HCT116 (cell line): ENCODE measurements at regions not wholly inside any gene's neighbourhood (a gene's known extent, or its start where the extent isn't known, plus 50 kb on each side); places are given as distances from the start of the nearest gene placed in this dataset.

ENCODE experiments used
- ATAC-seq: fragments of 200-7000 bp; cut with Tn5 transposase; 2 replicates; pipeline ENCODE4 v1.9.1; 2020; ENCODE audit warnings: mild to moderate bottlenecking, moderate library complexity
- BruUV-seq: library from RNA; stranded (reverse); fragments of 400-500 nt; replicated peaks from 2 replicates; lab custom pipeline; 2021; lab: Mats Ljungman, UMichigan
- CTCF ChIA-PET: fragments of 300-600 bp; sonication (Branson Sonifier 250); formaldehyde crosslinking; loops from one replicate; lab custom pipeline; 2021; ENCODE audit warnings: antibody characterized with exemption; lab: Charles Lee
- POLR2A ChIA-PET: fragments of 300-600, 350-600 bp; sonication (Branson Sonifier 250); formaldehyde crosslinking; loops from one replicate; lab custom pipeline; 2021; ENCODE audit warnings: antibody characterized with exemption; lab: Charles Lee
- RAD21 ChIA-PET, 2 experiments: fragments of 300-600 bp; sonication (Branson Sonifier 250); formaldehyde crosslinking; loops; one replicate each; lab custom pipeline; 2023; ENCODE audit warnings: low total read pairs in 2 of 2; ENCODE audit not compliant: uncharacterized antibody in 2 of 2, unreplicated experiment in 2 of 2, low non-redundant PET in 1 of 2; lab: Charles Lee
- DNase-seq: peaks from one replicate; pipeline ENCODE4 v3.0.0-alpha.2; 2010; ENCODE audit warnings: low read depth, low spot score
- H2AFZ ChIP-seq: fragments of 200-600 bp; shearing (Covaris generic), sonication (generic); 2 replicates; pipeline ENCODE4 v1.6.1; 2017; ENCODE audit warnings: low read depth, mixed run types, mixed read lengths, antibody characterized with exemption, low read length; ENCODE audit not compliant: poor library complexity, severe bottlenecking
- H3K27ac ChIP-seq: 2 replicates; pipeline ENCODE4 v1.5.1; 2012; ENCODE audit warnings: low read depth, low read length
- H3K27me3 ChIP-seq: fragments of 200-600 bp; sonication (generic); 2 replicates; pipeline ENCODE4 v1.6.1; 2016; ENCODE audit warnings: mixed run types, low read length, mixed read lengths; ENCODE audit not compliant: insufficient read depth
- H3K36me3 ChIP-seq, 2 experiments: fragments of 200-500 bp in 1 of 2; fragments of 200-600 bp in 1 of 2; sonication (Bioruptor generic) in 1 of 2; sonication (generic) in 1 of 2; 2 replicates each; pipeline versions ENCODE4 v1.5.1 to v1.6.1; 2014 to 2016; ENCODE audit warnings: low read length in 2 of 2, inconsistent platforms in 1 of 2, mixed read lengths in 1 of 2, mixed run types in 1 of 2; ENCODE audit not compliant: insufficient read depth in 2 of 2, control insufficient read depth in 1 of 2
- H3K4me1 ChIP-seq, 2 experiments: fragments of 200-600 bp in 1 of 2; sonication (generic) in 1 of 2; 2 replicates each; pipeline versions ENCODE4 v1.5.1 to v1.6.1; 2012 to 2017; ENCODE audit warnings: low read length in 2 of 2, inconsistent platforms in 1 of 2, mild to moderate bottlenecking in 1 of 2, mixed read lengths in 1 of 2, mixed run types in 1 of 2, moderate library complexity in 1 of 2; ENCODE audit not compliant: insufficient read depth in 2 of 2, control insufficient read depth in 1 of 2
- H3K4me2 ChIP-seq: fragments of 200-600 bp; sonication (generic); 2 replicates; pipeline ENCODE4 v1.6.1; 2017; ENCODE audit warnings: mixed run types, low read length, mixed read lengths
- H3K4me3 ChIP-seq, 2 experiments: fragments of 200-600 bp in 1 of 2; sonication (generic) in 1 of 2; replicated peaks in 1 of 2; 2 replicates each; pipeline ENCODE4 v1.5.1; 2011 to 2016; ENCODE audit warnings: low read length in 2 of 2, control low read depth in 1 of 2, low read depth in 1 of 2, mild to moderate bottlenecking in 1 of 2, mixed read lengths in 1 of 2, mixed run types in 1 of 2
- H3K79me2 ChIP-seq: fragments of 200-600 bp; sonication (generic); 2 replicates; pipeline ENCODE4 v1.6.1; 2017; ENCODE audit warnings: mild to moderate bottlenecking, mixed run types, low read length, moderate library complexity, mixed read lengths; ENCODE audit not compliant: insufficient read depth
- H3K9ac ChIP-seq: fragments of 200-600 bp; sonication (generic); 2 replicates; pipeline ENCODE4 v1.6.1; 2016; ENCODE audit warnings: low read length, mixed read lengths
- H3K9me2 ChIP-seq: fragments of 200-600 bp; sonication (generic), shearing (Covaris generic); 2 replicates; pipeline ENCODE4 v1.6.1; 2017; ENCODE audit warnings: mixed run types, mild to moderate bottlenecking, moderate library complexity; ENCODE audit not compliant: insufficient read depth
- H3K9me3 ChIP-seq, 2 experiments: fragments of 200-500 bp in 1 of 2; fragments of 200-600 bp in 1 of 2; sonication (Bioruptor generic) in 1 of 2; sonication (generic) in 1 of 2; 2 replicates each; pipeline ENCODE4 v1.6.1; 2014 to 2017; ENCODE audit warnings: low read length in 2 of 2, mixed read lengths in 2 of 2, inconsistent platforms in 1 of 2, low read depth in 1 of 2, mild to moderate bottlenecking in 1 of 2, mixed run types in 1 of 2, moderate library complexity in 1 of 2; ENCODE audit not compliant: control insufficient read depth in 1 of 2, insufficient read depth in 1 of 2
- H4K20me1 ChIP-seq: fragments of 200-600 bp; sonication (generic), shearing (Covaris generic); 2 replicates; pipeline ENCODE4 v1.6.1; 2017; ENCODE audit warnings: mixed run types, mild to moderate bottlenecking, moderate library complexity; ENCODE audit not compliant: insufficient read depth
- ELF1 ChIP-seq: IDR thresholded peaks from 2 replicates; pipeline ENCODE4 v1.6.1; 2012; ENCODE audit warnings: low read depth, borderline replicate concordance
- EZH2 ChIP-seq: fragments of 200-600 bp; sonication (generic); IDR thresholded peaks from 2 replicates; pipeline ENCODE4 v1.6.1; 2017; ENCODE audit warnings: antibody characterized with exemption, mixed run types
- EZH2phosphoT487 ChIP-seq: fragments of 200-600 bp; IDR thresholded peaks from 2 replicates; pipeline ENCODE4 v1.6.1; 2018; ENCODE audit warnings: antibody characterized with exemption, borderline replicate concordance
- JUND ChIP-seq: IDR thresholded peaks from 2 replicates; pipeline ENCODE4 v1.6.1; 2012
- POLR2A ChIP-seq: IDR thresholded peaks from 2 replicates; pipeline ENCODE4 v1.7.0; 2011; ENCODE audit warnings: borderline replicate concordance; ENCODE audit not compliant: insufficient read depth, insufficient read length; ENCODE audit errors: extremely low read depth
- SIN3A ChIP-seq: IDR thresholded peaks from 2 replicates; pipeline ENCODE4 v1.6.1; 2012; ENCODE audit warnings: low read depth
- SP1 ChIP-seq: IDR thresholded peaks from 2 replicates; pipeline ENCODE4 v1.6.1; 2012; ENCODE audit warnings: low read depth
- SRF ChIP-seq: IDR thresholded peaks from 2 replicates; pipeline ENCODE4 v1.6.1; 2012; ENCODE audit warnings: low read depth
- YY1 ChIP-seq: IDR thresholded peaks from 2 replicates; pipeline ENCODE4 v1.6.1; 2011; ENCODE audit warnings: low read length, low read depth, moderate library complexity, mild to moderate bottlenecking; ENCODE audit not compliant: insufficient replicate concordance; ENCODE audit errors: extremely low read depth
- ZNF274 ChIP-seq: fragments of 200-500 bp; sonication (Bioruptor generic); IDR thresholded peaks from 2 replicates; pipeline ENCODE4 v1.6.1; 2014; ENCODE audit warnings: mild to moderate bottlenecking, low read depth, low read length, inconsistent platforms
- intact Hi-C: fragments of 100-400 bp; cut with micrococcal nuclease; formaldehyde crosslinking; loops from 2 replicates; pipeline ENCODE4 v1.10.0; 2022
- TF ChIP-seq, protein P1 (sequence below): IDR thresholded peaks from 2 replicates; pipeline ENCODE4 v1.6.1; 2012; ENCODE audit warnings: low read depth
- TF ChIP-seq, protein P2 (sequence below): IDR thresholded peaks from 2 replicates; pipeline ENCODE4 v1.6.1; 2012

DNA sequence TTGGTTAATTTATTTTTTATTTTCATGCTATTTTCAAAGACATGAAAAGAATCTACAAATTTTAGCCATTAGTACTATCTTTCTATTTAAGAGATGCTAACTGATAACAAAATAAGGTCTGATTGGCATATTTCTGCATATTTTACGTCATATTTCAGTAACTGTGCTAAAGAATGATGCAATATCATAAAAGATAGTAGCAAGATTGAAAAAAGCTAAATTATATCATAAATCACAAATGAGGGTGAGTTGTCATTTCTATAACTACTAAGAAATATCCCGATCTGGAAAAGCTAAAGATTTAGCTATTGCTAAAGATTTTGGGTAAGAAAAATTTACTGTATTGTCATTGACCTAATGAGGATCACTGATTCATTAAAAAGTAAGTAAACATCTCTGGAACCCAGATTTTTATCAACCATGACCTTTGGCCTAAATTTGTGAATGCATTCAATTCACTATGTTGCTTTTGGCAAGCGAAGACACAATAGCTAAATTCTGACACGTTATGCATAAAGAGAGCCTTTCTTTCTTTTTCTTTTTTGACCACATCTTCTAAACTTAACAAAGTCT is 103.6 kb downstream of the HPGD start:
- no peak overlapping the region for H3K4me3 ChIP-seq
- BruUV-seq = no TSS peak
- no peaks in the 10 kb centered on the region for H3K36me3 ChIP-seq
- DNase-seq (no peak), ATAC-seq (no peak)
- H2AFZ ChIP-seq = no peak overlapping the region
- no peak overlapping the region for H3K4me2 ChIP-seq
- H3K9ac ChIP-seq = no peak overlapping the region
- intact Hi-C loops = no loop called here
- H4K20me1 ChIP-seq = no peaks in the 10 kb centered on the region
- H3K79me2 ChIP-seq = no peaks in the 10 kb centered on the region
- no peaks in the 10 kb centered on the region for H3K9me3 ChIP-seq
- no peaks in the 10 kb centered on the region for H3K9me2 ChIP-seq
- TF ChIP-seq SP1 = no peak
- no peak for TF ChIP-seq POLR2A
- ChIA-PET RAD21 (no interaction called here), POLR2A (no interaction called here), CTCF (no interaction called here)
- peaks cover 0 to 9% of the 10 kb centered on the region in 2 experiments; a peak in 2 of 4 replicates for H3K4me1 ChIP-seq
- no peak overlapping the region for H3K27ac ChIP-seq
- no peaks in the 10 kb centered on the region for H3K27me3 ChIP-seq

DNA sequence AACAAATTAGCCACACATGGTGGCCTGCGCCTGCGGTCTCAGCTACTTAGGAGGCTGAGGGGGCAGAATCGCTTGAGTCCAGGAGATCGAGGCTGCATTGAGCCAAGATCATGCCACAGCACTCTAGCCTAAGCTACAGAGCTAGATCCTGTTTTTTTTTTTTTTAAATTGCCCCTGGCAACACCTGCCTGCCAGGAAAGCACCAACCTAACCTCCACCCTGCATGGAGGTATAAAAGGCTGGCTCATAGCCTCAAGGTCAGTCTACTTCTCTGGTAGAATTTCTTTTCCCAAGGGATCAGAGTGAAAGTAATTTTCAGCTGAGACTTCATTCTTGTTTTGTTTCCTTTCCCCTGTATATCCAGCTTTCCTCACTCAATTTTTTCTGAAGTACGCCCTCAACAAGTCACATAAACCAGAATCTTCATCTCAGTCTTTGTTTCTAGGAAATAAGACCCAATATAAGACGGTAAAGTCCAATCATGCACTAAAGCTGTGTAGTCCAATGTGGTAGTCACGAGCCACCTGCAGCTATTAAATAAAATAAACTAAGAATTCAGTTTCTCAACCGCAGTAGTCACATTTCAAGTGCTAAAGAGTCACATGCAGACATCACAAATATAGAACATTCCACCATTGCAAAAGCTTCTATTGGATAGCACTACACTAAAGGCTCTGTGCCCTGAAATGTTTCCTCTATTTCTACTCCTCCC is 113.3 kb downstream of the HPGD start:
- no peak overlapping the region for H3K27ac ChIP-seq
- no peak overlapping the region for H3K9ac ChIP-seq
- ChIA-PET POLR2A (no interaction called here), CTCF (no interaction called here), RAD21 (no interaction called here)
- ATAC-seq = no peak
- no peak for DNase-seq
- no peaks in the 10 kb centered on the region for H3K27me3 ChIP-seq
- H3K36me3 ChIP-seq = no peaks in the 10 kb centered on the region
- H2AFZ ChIP-seq = no peak overlapping the region
- intact Hi-C loops = no loop called here
- no TSS peak for BruUV-seq
- H3K4me2 ChIP-seq = no peak overlapping the region
- H3K79me2 ChIP-seq = no peaks in the 10 kb centered on the region
- no peaks in the 10 kb centered on the region for H4K20me1 ChIP-seq
- no peaks in the 10 kb centered on the region for H3K9me3 ChIP-seq
- TF ChIP-seq SRF = no peak
- TF ChIP-seq, protein P1, sequence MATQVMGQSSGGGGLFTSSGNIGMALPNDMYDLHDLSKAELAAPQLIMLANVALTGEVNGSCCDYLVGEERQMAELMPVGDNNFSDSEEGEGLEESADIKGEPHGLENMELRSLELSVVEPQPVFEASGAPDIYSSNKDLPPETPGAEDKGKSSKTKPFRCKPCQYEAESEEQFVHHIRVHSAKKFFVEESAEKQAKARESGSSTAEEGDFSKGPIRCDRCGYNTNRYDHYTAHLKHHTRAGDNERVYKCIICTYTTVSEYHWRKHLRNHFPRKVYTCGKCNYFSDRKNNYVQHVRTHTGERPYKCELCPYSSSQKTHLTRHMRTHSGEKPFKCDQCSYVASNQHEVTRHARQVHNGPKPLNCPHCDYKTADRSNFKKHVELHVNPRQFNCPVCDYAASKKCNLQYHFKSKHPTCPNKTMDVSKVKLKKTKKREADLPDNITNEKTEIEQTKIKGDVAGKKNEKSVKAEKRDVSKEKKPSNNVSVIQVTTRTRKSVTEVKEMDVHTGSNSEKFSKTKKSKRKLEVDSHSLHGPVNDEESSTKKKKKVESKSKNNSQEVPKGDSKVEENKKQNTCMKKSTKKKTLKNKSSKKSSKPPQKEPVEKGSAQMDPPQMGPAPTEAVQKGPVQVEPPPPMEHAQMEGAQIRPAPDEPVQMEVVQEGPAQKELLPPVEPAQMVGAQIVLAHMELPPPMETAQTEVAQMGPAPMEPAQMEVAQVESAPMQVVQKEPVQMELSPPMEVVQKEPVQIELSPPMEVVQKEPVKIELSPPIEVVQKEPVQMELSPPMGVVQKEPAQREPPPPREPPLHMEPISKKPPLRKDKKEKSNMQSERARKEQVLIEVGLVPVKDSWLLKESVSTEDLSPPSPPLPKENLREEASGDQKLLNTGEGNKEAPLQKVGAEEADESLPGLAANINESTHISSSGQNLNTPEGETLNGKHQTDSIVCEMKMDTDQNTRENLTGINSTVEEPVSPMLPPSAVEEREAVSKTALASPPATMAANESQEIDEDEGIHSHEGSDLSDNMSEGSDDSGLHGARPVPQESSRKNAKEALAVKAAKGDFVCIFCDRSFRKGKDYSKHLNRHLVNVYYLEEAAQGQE = no peak
- no peak for TF ChIP-seq SIN3A
- no peak for TF ChIP-seq POLR2A
- TF ChIP-seq EZH2 = no peak
- no peak for TF ChIP-seq YY1
- TF ChIP-seq EZH2phosphoT487 = no peak
- TF ChIP-seq JUND = no peak
- TF ChIP-seq, protein P2, sequence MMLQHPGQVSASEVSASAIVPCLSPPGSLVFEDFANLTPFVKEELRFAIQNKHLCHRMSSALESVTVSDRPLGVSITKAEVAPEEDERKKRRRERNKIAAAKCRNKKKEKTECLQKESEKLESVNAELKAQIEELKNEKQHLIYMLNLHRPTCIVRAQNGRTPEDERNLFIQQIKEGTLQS = no peak
- TF ChIP-seq ELF1 = no peak
- TF ChIP-seq ZNF274 = no peak
- TF ChIP-seq, all 23 proteins: peak for 0
- no peak overlapping the region for H3K4me3 ChIP-seq
- H3K9me2 ChIP-seq = no peaks in the 10 kb centered on the region
- H3K4me1 ChIP-seq = no peaks in the 10 kb centered on the region
